ENCODE measurements at regions not wholly inside any gene's neighbourhood (a gene's known extent, or its start where the extent isn't known, plus 50 kb on each side); places are given as distances from the start of the nearest gene placed in this dataset.

DNA sequence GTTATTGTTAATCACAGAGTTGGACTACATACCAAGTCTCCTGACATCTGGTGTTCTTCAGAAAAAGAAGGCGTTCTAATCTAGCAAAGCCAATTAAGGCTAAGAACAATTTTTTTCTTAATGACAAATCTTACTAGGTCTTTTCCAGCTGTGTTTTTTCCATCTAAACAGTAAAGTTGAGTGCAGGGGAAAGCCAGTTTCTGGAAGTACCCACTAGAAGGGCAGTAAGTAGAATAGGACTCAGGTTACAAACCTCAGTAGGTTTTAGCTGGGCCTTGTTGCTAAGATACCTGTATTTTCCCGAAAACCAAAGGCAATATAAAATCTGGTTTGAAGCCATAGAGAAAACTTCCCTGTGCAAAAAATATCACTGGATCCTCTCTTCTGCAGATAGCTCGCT is 351.9 kb downstream of the ETS1 start:
- Histone ChIP-seq H3K36me3 (replicated peaks in 1 of 2; ENCODE audit: control extremely low read depth in 1 of 2, control insufficient read depth in 1 of 2, extremely low read depth in 1 of 2, insufficient read depth in 2 of 2, low read length in 1 of 2) (no peaks in the 10 kb centered on the region), H4K20me1 (ENCODE audit: control insufficient read depth, insufficient read depth, low read length, poor library complexity, severe bottlenecking) (no peaks in the 10 kb centered on the region), H3K27ac (ENCODE audit: low read length in 2 of 2) (no peak overlapping the region), H3K4me3 (ENCODE audit: control extremely low read depth in 1 of 5, extremely low read depth in 1 of 5, insufficient read depth in 1 of 5, low read depth in 2 of 5, low read length in 4 of 5) (no peak overlapping the region), H3K79me2 (ENCODE audit: control insufficient read depth, insufficient read depth, low read length) (no peaks in the 10 kb centered on the region), H3K4me1 (ENCODE audit: control insufficient read depth in 2 of 2, insufficient read depth in 2 of 2, low read length in 2 of 2) (peaks cover 10 to 11% of the 10 kb centered on the region in 2 donors), H3K9ac (ENCODE audit: low read length) (no peak overlapping the region), H3K9me3 (ENCODE audit: control extremely low read depth in 1 of 3, control insufficient read depth in 2 of 3, insufficient read depth in 1 of 3, low read length in 2 of 3) (peaks cover 0 to 4% (median 0%) of the 10 kb centered on the region in 3 donors), H2AFZ (ENCODE audit: insufficient read depth, low read depth, low read length, poor library complexity, severe bottlenecking) (peak overlapping the region; percentile 41), H3K27me3 (replicated peaks in 1 of 4; ENCODE audit: control extremely low read depth in 1 of 4, control insufficient read depth in 3 of 4, insufficient read depth in 4 of 4, low read length in 3 of 4) (no peaks in the 10 kb centered on the region), H3K4me2 (replicated peaks; ENCODE audit: low read depth, low read length, poor library complexity, severe bottlenecking) (no peak overlapping the region)
- H3K9me3 Mint-ChIP-seq (ENCODE audit: insufficient read depth): no peaks in the 10 kb centered on the region
- H3K4me3 Mint-ChIP-seq: no peak overlapping the region
- peaks cover 17% of the 10 kb centered on the region for H3K4me1 Mint-ChIP-seq
- ChIA-PET CTCF (no interaction called here), POLR2A (no interaction called here)
- ATAC-seq (ENCODE audit: low read depth) (no peak), DNase-seq (no peak)
- H3K27ac Mint-ChIP-seq: no peak overlapping the region
- intact Hi-C loops (cut with micrococcal nuclease): no loop called here
- WGBS (ENCODE audit: insufficient coverage): no CpG with 5 or more reads among the region's 3 CpGs
- H3K27me3 Mint-ChIP-seq: no peaks in the 10 kb centered on the region
- TF ChIP-seq CTCF (IDR thresholded peaks at IDR 0.05) (no peak), EZH2 (IDR thresholded peaks at IDR 0.05; ENCODE audit: borderline replicate concordance, insufficient read depth, low read depth, low read length, poor library complexity, severe bottlenecking) (no peak)

DNA sequence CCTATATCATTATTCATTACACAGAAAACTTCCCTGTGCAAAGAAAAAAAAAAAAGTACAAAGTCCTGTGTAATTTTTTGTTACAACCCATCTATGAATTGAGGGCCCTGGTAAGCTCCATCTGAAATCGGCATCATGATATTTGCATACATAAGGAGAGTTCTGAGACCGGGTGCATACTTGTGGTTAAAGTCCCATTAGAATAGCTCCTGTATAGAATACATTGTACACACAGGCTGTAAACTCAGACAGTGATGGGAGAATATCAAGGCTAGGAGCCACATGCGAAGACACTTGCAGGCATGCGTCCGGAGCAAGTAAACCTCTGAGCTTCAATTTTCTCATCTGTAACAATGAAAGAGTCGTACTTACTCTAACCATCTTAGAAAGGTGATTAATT is 353.2 kb downstream of the ETS1 start:
- no CpG with 5 or more reads among the region's 6 CpGs for WGBS (ENCODE audit: insufficient coverage)
- H3K27ac Mint-ChIP-seq: no peak overlapping the region
- no peak for TF ChIP-seq EZH2 (IDR thresholded peaks at IDR 0.05; ENCODE audit: borderline replicate concordance, insufficient read depth, low read depth, low read length, poor library complexity, severe bottlenecking)
- TF ChIP-seq CTCF (IDR thresholded peaks at IDR 0.05): no peak
- Histone ChIP-seq H3K4me1 (ENCODE audit: control insufficient read depth in 2 of 2, insufficient read depth in 2 of 2, low read length in 2 of 2) (peaks cover 6 to 8% of the 10 kb centered on the region in 2 donors), H3K4me3 (ENCODE audit: control extremely low read depth in 1 of 5, extremely low read depth in 1 of 5, insufficient read depth in 1 of 5, low read depth in 2 of 5, low read length in 4 of 5) (no peak overlapping the region), H4K20me1 (ENCODE audit: control insufficient read depth, insufficient read depth, low read length, poor library complexity, severe bottlenecking) (no peaks in the 10 kb centered on the region), H3K27me3 (replicated peaks in 1 of 4; ENCODE audit: control extremely low read depth in 1 of 4, control insufficient read depth in 3 of 4, insufficient read depth in 4 of 4, low read length in 3 of 4) (no peaks in the 10 kb centered on the region), H2AFZ (ENCODE audit: insufficient read depth, low read depth, low read length, poor library complexity, severe bottlenecking) (no peak overlapping the region), H3K9ac (ENCODE audit: low read length) (no peak overlapping the region), H3K9me3 (ENCODE audit: control extremely low read depth in 1 of 3, control insufficient read depth in 2 of 3, insufficient read depth in 1 of 3, low read length in 2 of 3) (peaks cover 0 to 4% (median 0%) of the 10 kb centered on the region in 3 donors), H3K79me2 (ENCODE audit: control insufficient read depth, insufficient read depth, low read length) (no peaks in the 10 kb centered on the region), H3K27ac (ENCODE audit: low read length in 2 of 2) (no peak overlapping the region), H3K36me3 (replicated peaks in 1 of 2; ENCODE audit: control extremely low read depth in 1 of 2, control insufficient read depth in 1 of 2, extremely low read depth in 1 of 2, insufficient read depth in 2 of 2, low read length in 1 of 2) (no peaks in the 10 kb centered on the region), H3K4me2 (replicated peaks; ENCODE audit: low read depth, low read length, poor library complexity, severe bottlenecking) (no peak overlapping the region)
- intact Hi-C loops (cut with micrococcal nuclease): no loop called here
- peaks cover 13% of the 10 kb centered on the region for H3K4me1 Mint-ChIP-seq
- no peak overlapping the region for H3K4me3 Mint-ChIP-seq
- no peaks in the 10 kb centered on the region for H3K27me3 Mint-ChIP-seq
- no peak for DNase-seq
- ChIA-PET POLR2A (no interaction called here), CTCF (interaction anchor here (0.8 to 1.1 kb wide), 2 partner anchors 62 to 542 kb away, joined by 3 read pairs; no protein-coding TSS in a partner anchor)
- ATAC-seq (ENCODE audit: low read depth): no peak
- H3K9me3 Mint-ChIP-seq (ENCODE audit: insufficient read depth): no peaks in the 10 kb centered on the region

All from B cell (primary cell).